ENCODE measurements at regions not wholly inside any gene's neighbourhood (a gene's known extent, or its start where the extent isn't known, plus 50 kb on each side); places are given as distances from the start of the nearest gene placed in this dataset.

DNA sequence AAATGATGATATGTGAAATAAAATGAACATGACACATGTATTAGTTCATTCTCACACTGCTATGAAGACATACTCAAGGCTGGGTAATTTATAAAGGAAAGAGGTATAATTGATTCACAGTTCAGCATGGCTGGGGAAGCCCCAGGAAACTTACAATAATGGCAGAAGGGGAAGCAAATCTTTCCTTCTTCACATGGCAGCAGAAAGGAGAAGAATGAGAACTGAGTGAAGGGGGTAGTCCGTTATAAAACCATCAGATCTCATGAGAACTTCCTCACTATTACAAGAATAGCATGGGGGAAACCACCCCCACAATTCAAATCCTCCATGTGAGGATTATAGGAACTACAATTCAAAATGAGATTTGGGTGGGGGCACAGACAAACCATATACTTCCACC is 243.9 kb upstream of the GYPA start:
- H2BK20ac ChIP-seq (ENCODE audit: low read length) = no peak overlapping the region
- no peak overlapping the region for H3K9ac ChIP-seq (replicated peaks in 1 of 4; ENCODE audit: extremely low read depth in 1 of 4, low read depth in 3 of 4, low read length in 3 of 4)
- H3K27ac ChIP-seq (ENCODE audit: low read depth, low read length) = no peak overlapping the region
- no peak overlapping the region for H3K4ac ChIP-seq (replicated peaks; ENCODE audit: insufficient read length, low read depth, low read length)
- no peak overlapping the region for H3K18ac ChIP-seq (ENCODE audit: extremely low read depth, low read length)
- H3K14ac ChIP-seq (ENCODE audit: insufficient read length) = no peak overlapping the region
- no peaks in the 10 kb centered on the region for H3K27me3 ChIP-seq (replicated peaks in 1 of 4; ENCODE audit: control insufficient read depth in 3 of 4, extremely low read depth in 1 of 4, insufficient read depth in 3 of 4, low read length in 3 of 4)
- H4K8ac ChIP-seq (ENCODE audit: extremely low read depth, insufficient read depth, low read length) = no peak overlapping the region
- H3K4me3 ChIP-seq (ENCODE audit: extremely low read depth in 1 of 4, insufficient read depth in 2 of 4, low read depth in 3 of 4, low read length in 4 of 4) = no peak overlapping the region
- H3K4me1 ChIP-seq (replicated peaks in 1 of 4; ENCODE audit: control insufficient read depth in 3 of 4, insufficient read depth in 4 of 4, low read length in 3 of 4) = no peaks in the 10 kb centered on the region
- H2BK120ac ChIP-seq (replicated peaks; ENCODE audit: low read depth, low read length) = no peak overlapping the region
- no peaks in the 10 kb centered on the region for H3K79me2 ChIP-seq (ENCODE audit: control insufficient read depth in 1 of 2, insufficient read depth in 2 of 2, low read length in 2 of 2)
- no peak overlapping the region for H2AK5ac ChIP-seq (ENCODE audit: low read depth, low read length)
- H4K20me1 ChIP-seq (replicated peaks in 1 of 2; ENCODE audit: control insufficient read depth in 1 of 2, insufficient read depth in 2 of 2, low read length in 2 of 2) = no peaks in the 10 kb centered on the region
- H2AFZ ChIP-seq (ENCODE audit: low read length) = no peak overlapping the region; the same call in 1 of the 2 replicates
- no peak overlapping the region for H3K56ac ChIP-seq (replicated peaks; ENCODE audit: insufficient read length, low read depth, low read length)
- no peak for DNase-seq (ENCODE audit: low read depth in 1 of 2, low spot score in 2 of 2)
- ChIA-PET CTCF (ENCODE audit: partially characterized antibody) (no interaction called here), POLR2A (ENCODE audit: partially characterized antibody) (no interaction called here)
- H2BK15ac ChIP-seq (ENCODE audit: low read length) = no peak overlapping the region
- H2BK12ac ChIP-seq (ENCODE audit: low read depth, low read length) = no peak overlapping the region
- no peaks in the 10 kb centered on the region for H3K79me1 ChIP-seq (ENCODE audit: low read depth, low read length)
- no peak overlapping the region for H3K23ac ChIP-seq (ENCODE audit: insufficient read length)
- no peak overlapping the region for H2BK5ac ChIP-seq (ENCODE audit: low read depth, low read length)
- H3K4me2 ChIP-seq (ENCODE audit: insufficient read depth in 1 of 2, low read depth in 2 of 2, low read length in 2 of 2) = no peak overlapping the region
- H3K9me3 ChIP-seq (ENCODE audit: insufficient read depth in 2 of 2, low read depth in 1 of 2, low read length in 1 of 2) = peaks cover 8 to 13% of the 10 kb centered on the region in 2 experiments; a peak in 1 of 4 replicates
- no peak overlapping the region for H4K91ac ChIP-seq (replicated peaks; ENCODE audit: insufficient read length, low read length)
- 100% methylated on average over 1 of the region's 1 CpG; no CpG with 5 or more reads in 1 of the 2 experiments for WGBS, 2 experiments (ENCODE audit: extremely low coverage in 1 of 2, insufficient coverage in 1 of 2, insufficient read length in 1 of 2, insufficient replicate concordance in 2 of 2, low coverage in 1 of 2, low lambda C conversion rate in 2 of 2, missing lambda C conversion rate in 1 of 2)
- no peak overlapping the region for H4K5ac ChIP-seq (ENCODE audit: insufficient read length, low read depth, low read length)
- no peak for FAIRE-seq
- no peaks in the 10 kb centered on the region for H3K36me3 ChIP-seq (ENCODE audit: control insufficient read depth in 2 of 4, insufficient read depth in 4 of 4, low read length in 3 of 4)
- no peaks in the 10 kb centered on the region for H3K23me2 ChIP-seq (ENCODE audit: low read depth, low read length)
- no peak for TF ChIP-seq CREB1 (IDR thresholded peaks at IDR 0.05)

Measured in H1 (cell line).